GM19372 (cell line): ENCODE measurements at regions not wholly inside any gene's neighbourhood (a gene's known extent, or its start where the extent isn't known, plus 50 kb on each side); places are given as distances from the start of the nearest gene placed in this dataset.

Source experiments
- ATAC-seq: cut with Tn5 transposase; IDR thresholded peaks from one replicate; pipeline ENCODE4 v1.9.1; 2021; ENCODE audit warnings: mild to moderate bottlenecking, low read depth, moderate library complexity; ENCODE audit not compliant: unreplicated experiment

- no peak for ATAC-seq
These were observed 54.4 kb downstream of the ZNF503 start for GRCh38 chr10:75347186-75347585.

DNA sequence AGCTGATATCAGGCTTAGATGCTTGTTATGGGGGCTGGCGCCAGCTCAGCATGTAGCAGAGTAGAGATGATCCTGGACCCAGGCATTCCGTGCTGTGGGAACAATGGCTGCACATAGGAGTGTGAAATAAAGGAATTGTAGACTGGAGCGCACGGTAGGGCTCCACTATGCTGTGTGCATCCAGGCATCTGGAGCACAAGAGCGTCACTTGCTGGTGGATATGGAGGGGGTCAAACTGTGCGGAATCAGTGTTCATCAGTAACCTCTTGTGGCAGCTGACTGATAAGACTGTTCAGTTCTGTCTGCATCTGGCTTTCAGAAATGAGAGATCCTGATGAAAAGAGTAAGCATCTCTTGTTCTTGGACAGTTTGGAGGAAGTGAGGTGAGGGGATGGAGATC lies 55.8 kb downstream of the ZNF503 start:
- ATAC-seq, result no peak

GRCh38 chr10:75344170-75344569 lies 57.4 kb downstream of the ZNF503 start:
- ATAC-seq, result no peak

DNA sequence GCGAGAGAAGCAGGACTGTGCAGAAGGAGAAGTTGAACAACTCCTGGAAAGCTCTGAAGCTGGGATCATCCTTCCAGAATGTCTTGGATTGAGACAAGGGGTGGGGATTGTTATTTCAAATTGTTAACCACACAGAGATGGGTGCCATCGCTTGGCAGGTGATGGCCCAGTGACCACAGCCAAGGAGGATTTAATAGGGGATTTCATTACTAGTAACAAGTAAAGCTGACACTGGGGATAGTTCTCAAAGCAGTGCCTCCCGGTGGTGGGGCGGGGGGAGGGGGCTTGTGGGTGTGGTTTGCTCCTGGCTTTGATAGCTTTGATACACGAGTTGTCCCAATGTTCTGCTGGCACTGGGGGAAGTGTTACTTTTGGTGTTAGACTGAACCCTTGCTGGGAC lies 59.2 kb downstream of the ZNF503 start:
- ATAC-seq, result no peak

- peak; percentile 98 for ATAC-seq
These were observed 65.6 kb downstream of the ZNF503 start for GRCh38 chr10:75335983-75336382.

DNA sequence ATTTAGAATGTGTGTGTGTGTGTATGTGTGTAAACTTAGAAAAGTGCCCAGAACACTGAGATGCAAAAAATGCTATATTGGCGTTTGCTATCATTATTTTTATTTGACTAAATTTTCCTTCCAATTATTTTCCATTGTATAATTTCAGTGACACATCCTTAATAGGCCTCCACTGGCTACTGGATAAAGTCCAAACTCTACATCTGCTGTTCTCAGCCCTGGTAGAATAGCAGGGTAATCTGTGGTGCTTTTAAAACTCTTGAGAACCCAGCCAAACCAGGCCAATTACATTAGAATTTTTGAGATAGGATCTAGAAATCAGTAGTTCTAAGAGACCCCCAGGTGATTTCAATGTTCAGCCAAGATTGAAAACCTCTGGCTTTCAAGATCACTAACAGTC lies 66.4 kb downstream of the ZNF503 start:
- ATAC-seq, result no peak

DNA sequence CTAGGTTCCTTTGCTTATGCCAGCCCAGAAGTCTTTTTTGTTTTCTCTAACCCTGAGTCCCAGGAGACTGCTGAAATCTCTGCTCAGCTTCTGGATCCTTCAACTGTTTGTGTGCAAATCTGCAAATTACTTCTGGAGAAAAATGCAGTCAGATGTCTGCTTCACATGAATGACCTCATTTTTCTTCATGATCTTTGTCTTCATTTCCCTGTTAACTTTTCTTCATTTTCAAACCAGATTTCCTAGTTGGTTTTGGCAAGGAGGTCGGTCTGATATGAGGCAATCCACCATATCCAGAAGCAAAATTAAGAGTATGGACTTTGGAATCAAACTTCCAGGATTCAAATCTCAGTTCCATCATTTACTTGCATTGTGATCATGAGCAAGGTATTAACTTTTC lies 66.8 kb downstream of the ZNF503 start:
- ATAC-seq, result no peak

DNA sequence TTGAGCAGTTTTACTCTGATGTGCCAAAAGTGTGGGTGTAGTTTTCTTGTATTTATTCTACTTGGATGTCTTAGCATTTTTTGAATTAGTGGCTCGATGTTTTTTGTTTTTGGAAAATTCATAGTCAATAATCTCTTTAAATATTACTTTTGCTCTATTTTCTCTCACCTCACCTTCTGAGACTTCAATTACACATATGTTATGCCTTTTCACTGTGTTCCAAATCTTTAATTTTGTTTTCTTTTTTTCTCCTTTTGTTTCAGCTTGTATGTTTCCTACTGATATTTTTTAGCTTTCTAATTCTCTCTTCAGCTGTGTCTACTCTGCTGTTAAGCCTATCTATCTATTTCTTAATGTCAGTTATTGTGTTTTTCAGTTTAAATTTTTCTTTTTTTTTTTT lies 69.5 kb downstream of the ZNF503 start:
- ATAC-seq, result no peak

- ATAC-seq, result no peak
These were observed 70.5 kb downstream of the ZNF503 start for GRCh38 chr10:75331081-75331480.

- ATAC-seq, result no peak
These were observed 72.3 kb downstream of the ZNF503 start for GRCh38 chr10:75329190-75329745.

GRCh38 chr10:75326306-75326705 lies 75.3 kb downstream of the ZNF503 start:
- no peak for ATAC-seq

- ATAC-seq, result no peak
These were observed 82.3 kb downstream of the ZNF503 start for GRCh38 chr10:75319274-75319673.

- no peak for ATAC-seq
These were observed 78.8 kb upstream of the COMTD1 start for GRCh38 chr10:75314570-75314969.

- no peak for ATAC-seq
These were observed 76.7 kb upstream of the COMTD1 start for GRCh38 chr10:75312440-75312839.

DNA sequence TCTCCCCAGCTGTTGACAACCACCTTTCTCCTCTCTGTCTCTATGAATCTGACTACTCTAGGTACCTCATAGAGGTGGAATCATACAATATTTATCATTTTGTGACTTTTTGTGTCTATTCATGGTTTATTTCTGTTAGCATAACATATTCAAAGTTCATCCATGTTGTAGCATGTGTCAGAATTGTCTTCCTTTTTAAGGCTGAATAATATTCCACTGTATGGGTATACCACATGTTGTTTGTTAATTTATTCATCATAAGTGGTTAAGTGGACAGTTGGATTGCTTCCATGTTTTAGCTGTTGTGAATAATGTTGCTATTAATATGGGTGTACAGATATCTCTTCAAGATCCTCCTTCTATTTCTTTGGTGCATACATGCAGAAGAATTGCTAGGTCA lies 69.9 kb upstream of the COMTD1 start:
- ATAC-seq, result no peak

DNA sequence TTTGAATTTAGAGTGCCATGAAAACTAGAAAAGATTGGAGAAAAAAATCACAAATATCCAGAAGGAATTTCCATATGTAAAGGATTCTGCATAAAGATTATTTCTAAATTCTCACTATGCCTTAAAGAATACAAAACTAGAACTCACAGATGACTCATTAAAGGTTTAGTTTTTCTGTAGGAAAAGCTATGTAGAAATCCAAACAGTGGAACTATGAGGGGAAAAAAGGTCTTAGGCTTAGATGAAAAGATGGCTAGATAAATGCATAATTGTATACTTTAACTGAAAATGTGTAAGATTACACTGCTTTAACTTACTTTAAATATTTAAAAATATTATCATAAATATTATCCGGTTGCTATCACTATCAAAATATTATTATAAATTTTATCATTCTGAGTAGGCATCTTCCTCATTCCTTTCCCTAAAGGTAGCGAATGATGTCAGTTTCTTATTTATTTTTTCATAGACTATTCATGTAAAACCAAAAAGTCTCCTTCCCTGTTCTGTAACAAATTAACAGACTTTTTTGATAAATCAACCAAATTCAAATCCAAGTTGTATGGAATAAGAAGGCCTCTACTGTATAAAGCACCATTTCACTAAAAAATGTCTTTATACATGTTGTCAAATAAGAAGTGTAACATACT lies 69.1 kb upstream of the COMTD1 start:
- ATAC-seq, result no peak

GRCh38 chr10:75304313-75304712 lies 68.6 kb upstream of the COMTD1 start:
- no peak for ATAC-seq

DNA sequence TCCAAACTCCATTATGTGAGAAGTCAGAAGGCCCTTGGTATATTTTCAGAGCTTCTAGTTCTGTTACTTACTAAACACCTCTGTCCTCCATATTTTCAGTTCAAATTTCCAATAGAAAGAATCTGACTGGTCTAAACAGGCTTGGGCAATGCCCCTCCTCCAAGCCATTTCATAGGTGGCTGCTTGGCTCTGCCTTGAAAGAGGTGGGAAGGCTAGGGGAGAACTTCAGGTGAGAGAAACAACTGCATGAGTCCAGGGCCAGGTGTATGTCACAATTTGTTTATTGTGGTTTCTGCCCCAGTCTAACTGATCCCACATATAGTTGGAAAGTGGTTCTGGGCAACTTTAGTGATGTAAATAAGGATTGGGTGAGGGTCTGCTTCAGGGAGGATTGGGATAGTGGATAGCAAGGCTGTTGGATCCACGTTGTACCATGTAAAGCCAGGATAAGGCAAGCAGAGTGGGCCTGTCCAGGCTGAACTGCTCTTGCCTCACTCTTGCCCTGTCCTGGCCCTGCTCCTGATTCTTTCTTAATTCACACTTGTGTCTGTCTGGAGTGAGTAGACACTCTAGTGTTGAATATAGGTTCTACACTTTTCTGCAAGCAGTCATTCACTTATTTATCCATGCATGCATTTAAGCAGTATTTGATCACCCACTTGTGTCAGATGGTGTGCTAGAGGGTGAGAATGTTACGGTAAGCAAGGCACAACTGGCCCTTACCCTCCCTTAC lies 67.5 kb upstream of the COMTD1 start:
- no peak for ATAC-seq

DNA sequence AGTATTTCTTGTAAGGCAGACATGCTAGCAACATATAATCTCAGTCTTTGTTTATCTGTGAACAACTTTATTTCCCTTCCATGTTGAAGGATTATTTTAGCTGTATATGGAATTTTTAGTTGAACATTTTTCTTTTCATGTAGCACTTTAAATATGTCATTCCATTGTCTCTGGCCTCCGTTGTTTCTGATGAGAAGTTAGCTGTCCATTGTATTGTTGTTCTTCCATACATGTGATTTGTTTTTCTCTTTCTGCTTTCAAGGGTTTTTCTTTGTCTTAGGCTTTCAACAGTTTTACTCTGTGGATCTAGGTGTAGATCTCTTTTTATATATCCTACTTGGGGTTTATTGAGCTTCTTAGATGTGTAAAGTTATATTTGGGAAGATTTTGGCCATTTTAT lies 66.3 kb upstream of the COMTD1 start:
- ATAC-seq, result no peak

GRCh38 chr10:75297021-75297599 lies 61.4 kb upstream of the COMTD1 start:
- ATAC-seq, result no peak

- no peak for ATAC-seq
These were observed 60.2 kb upstream of the COMTD1 start for GRCh38 chr10:75295868-75296441.
